ENCODE measurements at regions not wholly inside any gene's neighbourhood (a gene's known extent, or its start where the extent isn't known, plus 50 kb on each side); places are given as distances from the start of the nearest gene placed in this dataset.

DNA sequence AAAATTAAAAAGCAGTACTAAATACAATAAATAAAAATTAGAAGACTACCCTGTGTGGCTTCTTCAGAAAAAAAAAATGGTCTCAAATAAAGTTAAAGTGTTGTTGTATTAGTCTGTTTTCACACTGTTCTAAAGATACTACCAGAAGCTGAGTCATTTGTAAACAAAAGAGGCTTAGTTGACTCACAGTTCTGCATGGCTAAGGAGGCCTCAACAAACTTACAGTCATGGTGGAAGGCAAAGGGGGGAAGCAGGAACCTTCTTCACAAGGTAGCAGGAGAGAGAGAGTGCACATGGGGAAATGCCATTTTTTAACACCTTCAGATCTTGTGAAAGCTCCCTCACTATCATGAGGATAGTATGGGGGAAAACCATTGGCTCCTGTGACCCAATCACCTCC is 612.8 kb downstream of the RNF144A start:
- intact Hi-C loops (cut with micrococcal nuclease): no loop called here
- BruUV-seq (replicated peaks): no TSS peak
- CTCF ChIA-PET (ENCODE audit: low intra/inter-chr PET ratio): no interaction called here
- TF ChIP-seq ZKSCAN8 (CRISPR knock-in tag; IDR thresholded peaks at IDR 0.05) (no peak), ZNF224 (CRISPR knock-in tag; IDR thresholded peaks at IDR 0.05) (no peak), HEY1 (CRISPR knock-in tag; IDR thresholded peaks at IDR 0.05; ENCODE audit: borderline replicate concordance) (no peak), E2F1 (CRISPR knock-in tag; IDR thresholded peaks at IDR 0.05) (no peak), MBD2 (IDR thresholded peaks at IDR 0.05; ENCODE audit: borderline replicate concordance, low read depth) (no peak), MTA2 (IDR thresholded peaks at IDR 0.05; ENCODE audit: low read depth) (no peak), ZNF354B (CRISPR knock-in tag; IDR thresholded peaks at IDR 0.05) (no peak), ZNF766 (CRISPR knock-in tag; conservative IDR thresholded peaks at IDR 0.05) (no peak), DDX20 (tag; IDR thresholded peaks at IDR 0.05; ENCODE audit: low read depth) (no peak), FOXO4 (CRISPR knock-in tag; IDR thresholded peaks at IDR 0.05) (no peak)
- TF ChIP-seq, protein P1, sequence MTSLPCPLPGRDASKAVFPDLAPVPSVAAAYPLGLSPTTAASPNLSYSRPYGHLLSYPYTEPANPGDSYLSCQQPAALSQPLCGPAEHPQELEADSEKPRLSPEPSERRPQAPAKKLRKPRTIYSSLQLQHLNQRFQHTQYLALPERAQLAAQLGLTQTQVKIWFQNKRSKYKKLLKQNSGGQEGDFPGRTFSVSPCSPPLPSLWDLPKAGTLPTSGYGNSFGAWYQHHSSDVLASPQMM (CRISPR knock-in tag; IDR thresholded peaks at IDR 0.05): no peak

More for the DNA sequence above, 612.8 kb downstream of the RNF144A start:
- H3K4me3 ChIP-seq: no peak overlapping the region
- ATAC-seq: no peak
- FAIRE-seq: no peak
- no peak overlapping the region for H2AFZ ChIP-seq (ENCODE audit: low read depth, low read length)
- H3K27ac ChIP-seq (ENCODE audit: extremely low read depth, low read depth, low read length): no peak overlapping the region
- no peaks in the 10 kb centered on the region for H4K20me1 ChIP-seq (replicated peaks; ENCODE audit: control insufficient read depth, insufficient read depth, low read length)
- POLR2A ChIA-PET: no interaction called here
- no peaks in the 10 kb centered on the region for H3K4me1 ChIP-seq (replicated peaks in 1 of 2; ENCODE audit: control insufficient read depth in 2 of 2, insufficient read depth in 2 of 2, low read length in 2 of 2)
- H3K4me2 ChIP-seq (ENCODE audit: insufficient read depth, low read length): no peak overlapping the region
- no peaks in the 10 kb centered on the region for H3K36me3 ChIP-seq (ENCODE audit: control insufficient read depth, insufficient read depth, low read length)
- no peaks in the 10 kb centered on the region for H3K9me1 ChIP-seq (ENCODE audit: control insufficient read depth, insufficient read depth, low read length)
- in situ Hi-C loops (cut with MboI): no loop called here
- H3K9me3 ChIP-seq (replicated peaks; ENCODE audit: control insufficient read depth, insufficient read depth, low read depth, low read length): no peaks in the 10 kb centered on the region
- H3K79me2 ChIP-seq (ENCODE audit: control insufficient read depth, insufficient read depth, low read length): no peaks in the 10 kb centered on the region
- no peak overlapping the region for H3K9ac ChIP-seq (ENCODE audit: insufficient read depth in 1 of 2, low read depth in 2 of 2, low read length in 2 of 2)
- DNase-seq (ENCODE audit: extremely low read depth in 1 of 4, low spot score in 3 of 4): no peak
- H3K27me3 ChIP-seq (ENCODE audit: control insufficient read depth in 2 of 2, insufficient read depth in 2 of 2, low read length in 2 of 2): no peaks in the 10 kb centered on the region

All from K562 (cell line).